Endothelial cell (in vitro differentiated cells): ENCODE measurements at regions not wholly inside any gene's neighbourhood (a gene's known extent, or its start where the extent isn't known, plus 50 kb on each side); places are given as distances from the start of the nearest gene placed in this dataset.

ENCODE experiments used
- DNase-seq: peaks from one replicate; pipeline ENCODE4 v3.0.0; 2021; ENCODE audit warnings: low spot score
- H3K27ac Mint-ChIP-seq: one replicate; pipeline ENCODE4 v1.8.0; 2021; ENCODE audit warnings: mixed read lengths, inconsistent platforms; ENCODE audit not compliant: unreplicated experiment
- H3K27me3 Mint-ChIP-seq: one replicate; pipeline ENCODE4 v1.8.0; 2021; ENCODE audit warnings: mild to moderate bottlenecking, moderate library complexity, mixed read lengths, inconsistent platforms; ENCODE audit not compliant: unreplicated experiment
- H3K36me3 Mint-ChIP-seq: one replicate; pipeline ENCODE4 v1.8.0; 2021; ENCODE audit warnings: mild to moderate bottlenecking, low read depth, mixed read lengths, inconsistent platforms; ENCODE audit not compliant: unreplicated experiment
- H3K4me1 Mint-ChIP-seq: one replicate; pipeline ENCODE4 v1.8.0; 2021; ENCODE audit warnings: mild to moderate bottlenecking, mixed read lengths, inconsistent platforms; ENCODE audit not compliant: unreplicated experiment
- H3K4me3 Mint-ChIP-seq: one replicate; pipeline ENCODE4 v1.8.0; 2021; ENCODE audit warnings: mild to moderate bottlenecking, mixed read lengths, inconsistent platforms; ENCODE audit not compliant: unreplicated experiment
- H3K9me3 Mint-ChIP-seq: one replicate; pipeline ENCODE4 v1.8.0; 2021; ENCODE audit warnings: mixed read lengths, inconsistent platforms; ENCODE audit not compliant: unreplicated experiment
- TF ChIP-seq, protein P1 (sequence below): fragments of 200-600 bp; sonication (generic); IDR thresholded peaks from one replicate; pipeline ENCODE4 v1.5.0; 2021; ENCODE audit warnings: antibody characterized with exemption; ENCODE audit not compliant: unreplicated experiment

GRCh38 chr10:85280014-85280413, 951.6 kb downstream of the CCSER2 start:
- no peak overlapping the region for H3K4me3 Mint-ChIP-seq
- no peaks in the 10 kb centered on the region for H3K4me1 Mint-ChIP-seq
- no peak for DNase-seq
- no peaks in the 10 kb centered on the region for H3K9me3 Mint-ChIP-seq
- TF ChIP-seq, protein P1, sequence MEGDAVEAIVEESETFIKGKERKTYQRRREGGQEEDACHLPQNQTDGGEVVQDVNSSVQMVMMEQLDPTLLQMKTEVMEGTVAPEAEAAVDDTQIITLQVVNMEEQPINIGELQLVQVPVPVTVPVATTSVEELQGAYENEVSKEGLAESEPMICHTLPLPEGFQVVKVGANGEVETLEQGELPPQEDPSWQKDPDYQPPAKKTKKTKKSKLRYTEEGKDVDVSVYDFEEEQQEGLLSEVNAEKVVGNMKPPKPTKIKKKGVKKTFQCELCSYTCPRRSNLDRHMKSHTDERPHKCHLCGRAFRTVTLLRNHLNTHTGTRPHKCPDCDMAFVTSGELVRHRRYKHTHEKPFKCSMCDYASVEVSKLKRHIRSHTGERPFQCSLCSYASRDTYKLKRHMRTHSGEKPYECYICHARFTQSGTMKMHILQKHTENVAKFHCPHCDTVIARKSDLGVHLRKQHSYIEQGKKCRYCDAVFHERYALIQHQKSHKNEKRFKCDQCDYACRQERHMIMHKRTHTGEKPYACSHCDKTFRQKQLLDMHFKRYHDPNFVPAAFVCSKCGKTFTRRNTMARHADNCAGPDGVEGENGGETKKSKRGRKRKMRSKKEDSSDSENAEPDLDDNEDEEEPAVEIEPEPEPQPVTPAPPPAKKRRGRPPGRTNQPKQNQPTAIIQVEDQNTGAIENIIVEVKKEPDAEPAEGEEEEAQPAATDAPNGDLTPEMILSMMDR, result no peak
- H3K27me3 Mint-ChIP-seq, result peaks cover 1% of the 10 kb centered on the region
- no peak overlapping the region for H3K27ac Mint-ChIP-seq
- H3K36me3 Mint-ChIP-seq, result no peaks in the 10 kb centered on the region

GRCh38 chr10:85284778-85285770, 956.7 kb downstream of the CCSER2 start:
- Mint-ChIP-seq H3K27me3 (no peaks in the 10 kb centered on the region), H3K27ac (no peak overlapping the region), H3K36me3 (no peaks in the 10 kb centered on the region), H3K4me1 (no peaks in the 10 kb centered on the region), H3K9me3 (no peaks in the 10 kb centered on the region), H3K4me3 (no peak overlapping the region)
- no peak for DNase-seq
- TF ChIP-seq, protein P1, result no peak

- TF ChIP-seq, protein P1, result no peak
- Mint-ChIP-seq H3K4me1 (no peaks in the 10 kb centered on the region), H3K36me3 (no peaks in the 10 kb centered on the region), H3K27ac (no peak overlapping the region), H3K27me3 (no peaks in the 10 kb centered on the region), H3K4me3 (no peak overlapping the region), H3K9me3 (no peaks in the 10 kb centered on the region)
- DNase-seq, result no peak
Measured at GRCh38 chr10:85293483-85293882, 965.1 kb downstream of the CCSER2 start.

DNA sequence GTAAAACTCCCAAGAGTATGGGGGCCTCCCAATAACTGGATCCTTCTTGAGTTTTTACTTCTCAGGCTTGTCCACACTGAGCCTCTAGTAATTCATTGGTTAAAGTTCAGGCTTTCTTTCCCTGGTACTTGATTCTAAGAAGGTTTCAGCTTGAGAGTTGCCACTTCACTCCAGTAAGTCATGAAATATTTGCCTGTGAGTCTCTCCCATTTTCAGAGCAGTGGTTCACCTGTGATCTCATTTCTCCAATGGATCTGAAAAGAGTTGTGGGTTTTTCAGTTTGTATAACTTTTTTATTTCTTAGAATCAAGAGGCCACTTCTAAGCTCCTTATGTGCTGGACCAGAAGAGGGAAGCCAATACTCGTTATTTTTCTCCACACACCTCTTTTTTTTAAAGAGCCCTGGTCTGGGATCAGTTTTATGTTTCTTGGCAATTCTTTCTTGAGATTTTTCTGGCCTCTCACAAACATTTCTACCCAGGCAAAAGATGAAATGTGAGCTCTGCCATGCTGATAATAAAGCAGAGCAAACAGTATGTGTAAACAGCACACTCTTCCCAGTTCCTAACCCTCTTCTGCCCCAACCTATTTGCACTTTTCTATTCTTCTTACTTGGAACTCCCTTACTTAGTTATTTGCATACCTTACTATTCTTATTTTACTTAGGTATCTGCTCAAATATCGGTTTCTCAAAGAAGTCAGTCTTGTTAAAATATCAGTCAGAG, 983.4 kb downstream of the CCSER2 start:
- TF ChIP-seq, protein P1, result no peak
- no peak for DNase-seq
- H3K36me3 Mint-ChIP-seq, result no peaks in the 10 kb centered on the region
- H3K27ac Mint-ChIP-seq, result no peak overlapping the region
- H3K4me3 Mint-ChIP-seq, result no peak overlapping the region
- H3K27me3 Mint-ChIP-seq, result no peaks in the 10 kb centered on the region
- peaks cover 4% of the 10 kb centered on the region for H3K9me3 Mint-ChIP-seq
- H3K4me1 Mint-ChIP-seq, result no peaks in the 10 kb centered on the region

- peaks cover 3% of the 10 kb centered on the region for H3K27me3 Mint-ChIP-seq
- H3K36me3 Mint-ChIP-seq, result no peaks in the 10 kb centered on the region
- no peak for DNase-seq
- no peak overlapping the region for H3K27ac Mint-ChIP-seq
- peaks cover 4% of the 10 kb centered on the region for H3K9me3 Mint-ChIP-seq
- H3K4me3 Mint-ChIP-seq, result no peak overlapping the region
- TF ChIP-seq, protein P1, result no peak
- H3K4me1 Mint-ChIP-seq, result peaks cover 9% of the 10 kb centered on the region
Measured at GRCh38 chr10:85315657-85316056, 987.3 kb downstream of the CCSER2 start.
